ENCODE measurements at regions not wholly inside any gene's neighbourhood (a gene's known extent, or its start where the extent isn't known, plus 50 kb on each side); places are given as distances from the start of the nearest gene placed in this dataset.

DNA sequence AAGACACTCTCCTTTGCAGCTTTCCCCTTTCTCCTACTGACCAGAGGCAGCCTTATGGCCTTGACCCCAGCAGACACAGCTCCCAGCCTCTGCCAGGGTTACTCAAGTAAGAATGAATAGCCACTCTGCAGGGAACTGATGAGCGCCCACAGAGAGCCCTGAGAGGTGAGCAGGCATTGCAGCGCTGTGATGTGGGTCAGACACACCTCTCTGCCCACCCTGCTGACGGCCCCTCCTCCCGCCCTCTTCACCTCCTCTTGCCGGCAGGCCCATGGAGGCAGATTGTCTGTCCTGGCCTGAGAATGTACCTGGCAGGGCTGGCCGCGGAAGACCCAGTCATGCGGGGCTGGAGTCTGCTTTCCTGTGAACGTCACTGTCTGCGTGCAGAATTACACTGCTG is 512.6 kb upstream of the PPP2R3A start:
- in situ Hi-C loops (cut with MboI) = no loop called here

More for the DNA sequence above, 512.6 kb upstream of the PPP2R3A start:
- no peaks in the 10 kb centered on the region for H3K4me1 ChIP-seq (replicated peaks in 1 of 2; ENCODE audit: control insufficient read depth in 2 of 2, insufficient read depth in 2 of 2, low read length in 2 of 2)
- H3K9ac ChIP-seq (ENCODE audit: insufficient read depth in 1 of 2, low read depth in 2 of 2, low read length in 2 of 2) = no peak overlapping the region
- CTCF ChIA-PET (ENCODE audit: low intra/inter-chr PET ratio) = no interaction called here
- no peak overlapping the region for H3K27ac ChIP-seq (ENCODE audit: extremely low read depth, low read depth, low read length)
- FAIRE-seq (no peak), ATAC-seq (no peak), DNase-seq (ENCODE audit: extremely low read depth in 1 of 4, low spot score in 3 of 4) (no peak)
- H4K20me1 ChIP-seq (replicated peaks; ENCODE audit: control insufficient read depth, insufficient read depth, low read length) = no peaks in the 10 kb centered on the region
- TF ChIP-seq ZNF444 (CRISPR knock-in tag; IDR thresholded peaks at IDR 0.05) (no peak), TBP (optimal IDR thresholded peaks at IDR 0.05; ENCODE audit: low read depth, low read length) (no peak), CHD2 (IDR thresholded peaks at IDR 0.05; ENCODE audit: low read depth, low read length) (no peak), ATF7 (IDR thresholded peaks at IDR 0.05) (no peak)
- TF ChIP-seq, protein P1, sequence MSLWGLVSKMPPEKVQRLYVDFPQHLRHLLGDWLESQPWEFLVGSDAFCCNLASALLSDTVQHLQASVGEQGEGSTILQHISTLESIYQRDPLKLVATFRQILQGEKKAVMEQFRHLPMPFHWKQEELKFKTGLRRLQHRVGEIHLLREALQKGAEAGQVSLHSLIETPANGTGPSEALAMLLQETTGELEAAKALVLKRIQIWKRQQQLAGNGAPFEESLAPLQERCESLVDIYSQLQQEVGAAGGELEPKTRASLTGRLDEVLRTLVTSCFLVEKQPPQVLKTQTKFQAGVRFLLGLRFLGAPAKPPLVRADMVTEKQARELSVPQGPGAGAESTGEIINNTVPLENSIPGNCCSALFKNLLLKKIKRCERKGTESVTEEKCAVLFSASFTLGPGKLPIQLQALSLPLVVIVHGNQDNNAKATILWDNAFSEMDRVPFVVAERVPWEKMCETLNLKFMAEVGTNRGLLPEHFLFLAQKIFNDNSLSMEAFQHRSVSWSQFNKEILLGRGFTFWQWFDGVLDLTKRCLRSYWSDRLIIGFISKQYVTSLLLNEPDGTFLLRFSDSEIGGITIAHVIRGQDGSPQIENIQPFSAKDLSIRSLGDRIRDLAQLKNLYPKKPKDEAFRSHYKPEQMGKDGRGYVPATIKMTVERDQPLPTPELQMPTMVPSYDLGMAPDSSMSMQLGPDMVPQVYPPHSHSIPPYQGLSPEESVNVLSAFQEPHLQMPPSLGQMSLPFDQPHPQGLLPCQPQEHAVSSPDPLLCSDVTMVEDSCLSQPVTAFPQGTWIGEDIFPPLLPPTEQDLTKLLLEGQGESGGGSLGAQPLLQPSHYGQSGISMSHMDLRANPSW (CRISPR knock-in tag; IDR thresholded peaks at IDR 0.05) = no peak
- H3K9me1 ChIP-seq (ENCODE audit: control insufficient read depth, insufficient read depth, low read length) = no peaks in the 10 kb centered on the region
- no peaks in the 10 kb centered on the region for H3K9me3 ChIP-seq (replicated peaks; ENCODE audit: control insufficient read depth, insufficient read depth, low read depth, low read length)
- H3K4me3 ChIP-seq = no peak overlapping the region
- H2AFZ ChIP-seq (ENCODE audit: low read depth, low read length) = no peak overlapping the region
- POLR2A ChIA-PET = no interaction called here
- H3K79me2 ChIP-seq (ENCODE audit: control insufficient read depth, insufficient read depth, low read length) = no peaks in the 10 kb centered on the region
- BruUV-seq (replicated peaks) = no TSS peak
- 0% methylated on average over 3 of the region's 10 CpGs for WGBS (ENCODE audit: insufficient coverage, low coverage, missing lambda C conversion rate)
- H3K36me3 ChIP-seq (ENCODE audit: control insufficient read depth, insufficient read depth, low read length) = no peaks in the 10 kb centered on the region
- no peak overlapping the region for H3K4me2 ChIP-seq (ENCODE audit: insufficient read depth, low read length)
- intact Hi-C loops (cut with micrococcal nuclease) = no loop called here
- peaks cover 0 to 11% of the 10 kb centered on the region in 2 experiments; a peak in 1 of 5 replicates for H3K27me3 ChIP-seq (ENCODE audit: control insufficient read depth in 2 of 2, insufficient read depth in 2 of 2, low read length in 2 of 2)

All from K562 (cell line).